ENCODE measurements at regions not wholly inside any gene's neighbourhood (a gene's known extent, or its start where the extent isn't known, plus 50 kb on each side); places are given as distances from the start of the nearest gene placed in this dataset.
A peak's percentile ranks its signal among the peaks of the same experiment; 100 is the strongest.
"Not testable (repeated sequence)": the region's sequence is repeated elsewhere in the genome, so short reads cannot be mapped to it uniquely, and the experiment has no call there.

GRCh38 chr10:21290499-21291160 lies 234.9 kb downstream of the SKIDA1 start:
- no peak for DNase-seq (ENCODE audit: insufficient read length, low spot score)
- no peak for FAIRE-seq
- TF ChIP-seq POLR2A (IDR thresholded peaks at IDR 0.05; ENCODE audit: low read depth, low read length) = no peak

GRCh38 chr10:21289961-21290360 lies 235.5 kb downstream of the SKIDA1 start:
- DNase-seq (ENCODE audit: insufficient read length, low spot score) (no peak), FAIRE-seq (no peak)
- TF ChIP-seq POLR2A (IDR thresholded peaks at IDR 0.05; ENCODE audit: low read depth, low read length) = no peak

- no peak for FAIRE-seq
- no peak for TF ChIP-seq POLR2A (IDR thresholded peaks at IDR 0.05; ENCODE audit: low read depth, low read length)
These were observed 236.2 kb downstream of the SKIDA1 start for GRCh38 chr10:21289271-21289670.

GRCh38 chr10:21285742-21286331 lies 239.6 kb downstream of the SKIDA1 start:
- no peak for TF ChIP-seq POLR2A (IDR thresholded peaks at IDR 0.05; ENCODE audit: low read depth, low read length)
- no peak for DNase-seq (ENCODE audit: insufficient read length, low spot score)
- FAIRE-seq = no peak

More at GRCh38 chr10:21289271-21289670, 236.2 kb downstream of the SKIDA1 start:
- no peak for DNase-seq (ENCODE audit: insufficient read length, low spot score)

- FAIRE-seq = no peak
- no peak for TF ChIP-seq POLR2A (IDR thresholded peaks at IDR 0.05; ENCODE audit: low read depth, low read length)
- no peak for DNase-seq (ENCODE audit: insufficient read length, low spot score)
These were observed 240.3 kb downstream of the SKIDA1 start for GRCh38 chr10:21285207-21285606.

- FAIRE-seq = no peak
- DNase-seq (ENCODE audit: insufficient read length, low spot score) = no peak
- TF ChIP-seq POLR2A (IDR thresholded peaks at IDR 0.05; ENCODE audit: low read depth, low read length) = no peak
These were observed 241.2 kb downstream of the SKIDA1 start for GRCh38 chr10:21284301-21284700.

- not testable (repeated sequence) for DNase-seq (ENCODE audit: insufficient read length, low spot score); FAIRE-seq
These were observed 242.4 kb downstream of the SKIDA1 start for GRCh38 chr10:21283053-21283452.

- DNase-seq (ENCODE audit: insufficient read length, low spot score) (no peak), FAIRE-seq (no peak)
- no peak for TF ChIP-seq POLR2A (IDR thresholded peaks at IDR 0.05; ENCODE audit: low read depth, low read length)
These were observed 243.6 kb downstream of the SKIDA1 start for GRCh38 chr10:21281765-21282484.

GRCh38 chr10:21280971-21281572 lies 244.4 kb downstream of the SKIDA1 start:
- FAIRE-seq = no peak
- TF ChIP-seq POLR2A (IDR thresholded peaks at IDR 0.05; ENCODE audit: low read depth, low read length) = no peak

GRCh38 chr10:21280037-21280436 lies 245.4 kb downstream of the SKIDA1 start:
- no peak for TF ChIP-seq POLR2A (IDR thresholded peaks at IDR 0.05; ENCODE audit: low read depth, low read length)
- FAIRE-seq (no peak), DNase-seq (ENCODE audit: insufficient read length, low spot score) (no peak)

More at GRCh38 chr10:21280971-21281572, 244.4 kb downstream of the SKIDA1 start:
- DNase-seq (ENCODE audit: insufficient read length, low spot score) = no peak

GRCh38 chr10:21279217-21279575 lies 246.3 kb downstream of the SKIDA1 start:
- TF ChIP-seq POLR2A (IDR thresholded peaks at IDR 0.05; ENCODE audit: low read depth, low read length) = no peak
- no peak for DNase-seq (ENCODE audit: insufficient read length, low spot score)
- FAIRE-seq = no peak

GRCh38 chr10:21278491-21279216 lies 246.8 kb downstream of the SKIDA1 start:
- DNase-seq (ENCODE audit: insufficient read length, low spot score) (peak; percentile 56), FAIRE-seq (no peak)
- TF ChIP-seq POLR2A (IDR thresholded peaks at IDR 0.05; ENCODE audit: low read depth, low read length) = no peak

- DNase-seq (ENCODE audit: insufficient read length, low spot score) (no peak), FAIRE-seq (no peak)
- TF ChIP-seq POLR2A (IDR thresholded peaks at IDR 0.05; ENCODE audit: low read depth, low read length) = no peak
These were observed 252.0 kb downstream of the SKIDA1 start for GRCh38 chr10:21273400-21273968.

All from H54 (cell line).